H1 (cell line): ENCODE measurements at regions not wholly inside any gene's neighbourhood (a gene's known extent, or its start where the extent isn't known, plus 50 kb on each side); places are given as distances from the start of the nearest gene placed in this dataset.

Experiments used
- E2F6 ChIP-seq: IDR thresholded peaks from 2 replicates; pipeline ENCODE4 v1.6.1; 2012; ENCODE audit warnings: inconsistent platforms
- EGR1 ChIP-seq: IDR thresholded peaks from 2 replicates; pipeline ENCODE4 v1.6.1; 2011; ENCODE audit warnings: low read depth, low read length, borderline replicate concordance
- RXRA ChIP-seq: IDR thresholded peaks from 2 replicates; pipeline ENCODE4 v1.6.1; 2011; ENCODE audit warnings: low read depth, mild to moderate bottlenecking, low read length, moderate library complexity; ENCODE audit not compliant: insufficient read depth
- SP2 ChIP-seq: IDR thresholded peaks from 2 replicates; pipeline ENCODE4 v1.6.1; 2012; ENCODE audit warnings: mild to moderate bottlenecking, low read length, inconsistent platforms
- SP4 ChIP-seq: IDR thresholded peaks from 2 replicates; pipeline ENCODE4 v1.6.1; 2012; ENCODE audit warnings: low read length, inconsistent platforms

GRCh38 chr5:112584781-112585180, 152.9 kb upstream of the APC start (continued):
- TF ChIP-seq SP4 (no peak), RXRA (no peak), SP2 (no peak), E2F6 (no peak), EGR1 (no peak)
